OCI-LY1 (cell line): ENCODE measurements at regions not wholly inside any gene's neighbourhood (a gene's known extent, or its start where the extent isn't known, plus 50 kb on each side); places are given as distances from the start of the nearest gene placed in this dataset.

ENCODE experiments used
- H2AFZ ChIP-seq: fragments of 200-600 bp; sonication (generic), shearing (Covaris generic); 2 replicates; pipeline ENCODE4 v1.6.0; 2014; ENCODE audit warnings: antibody characterized with exemption, mild to moderate bottlenecking, low read length
- H3F3A ChIP-seq: fragments of 200-600 bp; sonication (generic), shearing (Covaris generic); 2 replicates; pipeline ENCODE4 v1.6.0; 2014; ENCODE audit warnings: mild to moderate bottlenecking, antibody characterized with exemption, low read length, moderate library complexity; ENCODE audit not compliant: insufficient read depth
- H3K27ac ChIP-seq: fragments of 200-600 bp; sonication (generic); 2 replicates; pipeline ENCODE4 v1.5.1; 2014; ENCODE audit warnings: low read length, mixed run types, mild to moderate bottlenecking, low read depth; ENCODE audit not compliant: poor library complexity, severe bottlenecking
- H3K27me3 ChIP-seq: fragments of 200-600 bp; sonication (generic); 2 replicates; pipeline ENCODE4 v1.6.0; 2014; ENCODE audit warnings: antibody characterized with exemption, mild to moderate bottlenecking, low read length, moderate library complexity; ENCODE audit not compliant: insufficient read depth
- H3K36me3 ChIP-seq: fragments of 200-600 bp; sonication (generic); 2 replicates; pipeline ENCODE4 v1.6.1; 2014; ENCODE audit warnings: mild to moderate bottlenecking, antibody characterized with exemption, low read length, moderate library complexity, mixed read lengths; ENCODE audit not compliant: insufficient read depth
- H3K4me1 ChIP-seq: fragments of 200-600 bp; sonication (generic); 2 replicates; pipeline ENCODE4 v1.5.1; 2014; ENCODE audit warnings: mild to moderate bottlenecking, low read length, moderate library complexity; ENCODE audit not compliant: insufficient read depth, severe bottlenecking
- H3K4me2 ChIP-seq: fragments of 200-600 bp; sonication (generic), shearing (Covaris generic); 2 replicates; pipeline ENCODE4 v1.6.1; 2014; ENCODE audit warnings: low read length
- H3K4me3 ChIP-seq: fragments of 200-600 bp; sonication (generic); 2 replicates; pipeline ENCODE4 v1.5.1; 2014; ENCODE audit warnings: low read length, low read depth, mild to moderate bottlenecking, mixed read lengths; ENCODE audit not compliant: poor library complexity, severe bottlenecking
- H3K79me2 ChIP-seq: fragments of 200-600 bp; shearing (Covaris generic); 2 replicates; pipeline ENCODE4 v1.6.1; 2016; ENCODE audit warnings: mixed run types, low read length, mixed read lengths; ENCODE audit not compliant: insufficient read depth
- H3K9ac ChIP-seq: fragments of 200-600 bp; sonication (generic), shearing (Covaris generic); 2 replicates; pipeline ENCODE4 v1.6.1; 2014; ENCODE audit warnings: mild to moderate bottlenecking, low read length, mixed read lengths
- H3K9me2 ChIP-seq: fragments of 200-600 bp; sonication (generic), shearing (Covaris generic); 2 replicates; pipeline ENCODE4 v1.6.1; 2014; ENCODE audit warnings: low read depth, mild to moderate bottlenecking, low read length, mixed read lengths
- H3K9me3 ChIP-seq: fragments of 200-600 bp; shearing (Covaris generic); 2 replicates; pipeline ENCODE4 v1.6.1; 2014; ENCODE audit warnings: low read length, mixed read lengths
- H4K20me1 ChIP-seq: fragments of 200-600 bp; sonication (generic), shearing (Covaris generic); 2 replicates; pipeline ENCODE4 v1.6.0; 2016; ENCODE audit warnings: mild to moderate bottlenecking, low read length; ENCODE audit not compliant: insufficient read depth
- EZH2 ChIP-seq: fragments of 200-600 bp; sonication (generic), shearing (Covaris generic); IDR thresholded peaks from 2 replicates; pipeline ENCODE4 v1.8.0; 2017; ENCODE audit warnings: borderline replicate concordance, mixed run types, mild to moderate bottlenecking, antibody characterized with exemption, low read length, moderate library complexity, mixed read lengths
- TF ChIP-seq, protein P1 (sequence below): fragments of 200-600 bp; sonication (generic), shearing (Covaris generic); IDR thresholded peaks from 2 replicates; pipeline ENCODE4 v1.5.1; 2017; ENCODE audit warnings: mild to moderate bottlenecking, antibody characterized with exemption, low read length, moderate library complexity, mixed read lengths

DNA sequence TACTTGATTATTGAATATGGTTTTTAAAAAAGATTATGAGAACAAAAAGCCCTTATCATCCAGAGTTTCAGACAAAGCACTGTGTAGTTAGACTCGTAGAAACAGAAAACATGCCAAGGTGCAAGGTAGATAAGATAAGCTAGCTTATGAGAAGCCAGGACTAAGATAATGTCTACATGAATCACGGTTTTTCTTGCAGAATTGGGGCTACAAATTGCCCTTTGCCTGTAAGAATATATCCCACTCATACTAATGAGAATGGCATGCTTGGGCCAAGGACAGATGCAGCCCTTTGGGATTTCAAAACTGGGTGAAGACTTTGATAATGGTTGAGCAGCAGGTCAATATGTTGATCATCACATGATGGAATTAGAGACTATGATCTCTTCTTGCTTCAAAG lies 165.3 kb upstream of the PREP start:
- H3K79me2 ChIP-seq: no peaks in the 10 kb centered on the region
- no peak overlapping the region for H3K9ac ChIP-seq
- no peaks in the 10 kb centered on the region for H3K27me3 ChIP-seq
- H3K9me2 ChIP-seq: no peaks in the 10 kb centered on the region
- no peaks in the 10 kb centered on the region for H3K9me3 ChIP-seq
- no peak overlapping the region for H3K4me3 ChIP-seq
- no peaks in the 10 kb centered on the region for H4K20me1 ChIP-seq
- no peaks in the 10 kb centered on the region for H3F3A ChIP-seq
- no peak overlapping the region for H2AFZ ChIP-seq
- TF ChIP-seq, protein P1, sequence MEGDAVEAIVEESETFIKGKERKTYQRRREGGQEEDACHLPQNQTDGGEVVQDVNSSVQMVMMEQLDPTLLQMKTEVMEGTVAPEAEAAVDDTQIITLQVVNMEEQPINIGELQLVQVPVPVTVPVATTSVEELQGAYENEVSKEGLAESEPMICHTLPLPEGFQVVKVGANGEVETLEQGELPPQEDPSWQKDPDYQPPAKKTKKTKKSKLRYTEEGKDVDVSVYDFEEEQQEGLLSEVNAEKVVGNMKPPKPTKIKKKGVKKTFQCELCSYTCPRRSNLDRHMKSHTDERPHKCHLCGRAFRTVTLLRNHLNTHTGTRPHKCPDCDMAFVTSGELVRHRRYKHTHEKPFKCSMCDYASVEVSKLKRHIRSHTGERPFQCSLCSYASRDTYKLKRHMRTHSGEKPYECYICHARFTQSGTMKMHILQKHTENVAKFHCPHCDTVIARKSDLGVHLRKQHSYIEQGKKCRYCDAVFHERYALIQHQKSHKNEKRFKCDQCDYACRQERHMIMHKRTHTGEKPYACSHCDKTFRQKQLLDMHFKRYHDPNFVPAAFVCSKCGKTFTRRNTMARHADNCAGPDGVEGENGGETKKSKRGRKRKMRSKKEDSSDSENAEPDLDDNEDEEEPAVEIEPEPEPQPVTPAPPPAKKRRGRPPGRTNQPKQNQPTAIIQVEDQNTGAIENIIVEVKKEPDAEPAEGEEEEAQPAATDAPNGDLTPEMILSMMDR: no peak
- no peak for TF ChIP-seq EZH2
- H3K27ac ChIP-seq: no peak overlapping the region
- no peaks in the 10 kb centered on the region for H3K4me1 ChIP-seq
- H3K36me3 ChIP-seq: no peaks in the 10 kb centered on the region
- no peak overlapping the region for H3K4me2 ChIP-seq

DNA sequence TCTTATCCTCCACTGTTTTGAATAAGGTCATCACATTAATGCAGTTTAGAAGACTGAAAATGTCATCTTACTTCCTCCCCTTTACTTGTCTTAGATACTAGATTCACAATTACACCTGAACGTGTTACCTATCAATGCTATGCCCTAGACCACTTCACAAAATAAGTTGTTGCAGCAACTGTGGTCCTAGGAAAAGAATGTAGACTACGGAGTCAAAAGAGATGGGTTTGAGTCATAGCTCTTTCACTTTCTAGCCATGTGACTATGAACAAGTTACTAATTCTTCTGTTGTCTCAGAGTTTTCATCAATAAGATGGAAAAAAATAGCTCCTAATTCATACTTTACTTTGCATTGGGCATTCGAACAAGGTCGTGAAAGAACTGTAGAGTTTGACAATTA lies 164.3 kb upstream of the PREP start:
- TF ChIP-seq, protein P1: no peak
- no peak for TF ChIP-seq EZH2
- no peak overlapping the region for H2AFZ ChIP-seq

DNA sequence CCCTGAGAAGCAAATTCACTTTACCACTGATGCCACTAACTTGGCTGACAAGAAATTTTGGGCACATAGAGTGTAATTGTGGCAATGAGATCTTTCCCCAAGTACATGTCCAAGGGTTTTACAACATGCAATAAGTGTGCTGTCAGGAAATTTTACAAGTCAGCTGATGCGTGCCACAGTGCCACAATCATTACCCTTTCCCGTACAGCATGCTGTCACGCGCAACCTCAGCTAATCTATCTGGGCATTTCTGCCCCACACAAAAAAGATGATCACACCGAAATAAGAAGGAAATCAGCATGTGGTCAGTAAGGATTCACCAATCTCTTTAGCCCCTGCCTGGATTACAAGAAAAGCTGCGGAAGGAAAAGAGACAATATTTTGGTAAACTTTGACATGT lies 163.6 kb upstream of the PREP start:
- Histone ChIP-seq H3K4me2 (no peak overlapping the region), H3K79me2 (no peaks in the 10 kb centered on the region), H3F3A (no peaks in the 10 kb centered on the region), H3K36me3 (no peaks in the 10 kb centered on the region), H3K27ac (no peak overlapping the region), H3K9ac (no peak overlapping the region), H3K9me3 (no peaks in the 10 kb centered on the region), H3K27me3 (no peaks in the 10 kb centered on the region), H3K4me3 (no peak overlapping the region), H3K4me1 (no peaks in the 10 kb centered on the region), H4K20me1 (no peaks in the 10 kb centered on the region), H3K9me2 (no peaks in the 10 kb centered on the region), H2AFZ (no peak overlapping the region)
- TF ChIP-seq, protein P1: no peak
- no peak for TF ChIP-seq EZH2

More for the DNA sequence above, 164.3 kb upstream of the PREP start:
- Histone ChIP-seq H3K9me2 (no peaks in the 10 kb centered on the region), H3K4me2 (no peak overlapping the region), H3K27me3 (no peaks in the 10 kb centered on the region), H3K9me3 (no peaks in the 10 kb centered on the region), H3K79me2 (no peaks in the 10 kb centered on the region), H3K27ac (no peak overlapping the region), H3F3A (no peaks in the 10 kb centered on the region), H3K4me1 (no peaks in the 10 kb centered on the region), H3K36me3 (no peaks in the 10 kb centered on the region), H4K20me1 (no peaks in the 10 kb centered on the region), H3K9ac (no peak overlapping the region), H3K4me3 (no peak overlapping the region)
